ENCODE measurements at regions not wholly inside any gene's neighbourhood (a gene's known extent, or its start where the extent isn't known, plus 50 kb on each side); places are given as distances from the start of the nearest gene placed in this dataset.
"Not testable (repeated sequence)": the region's sequence is repeated elsewhere in the genome, so short reads cannot be mapped to it uniquely, and the experiment has no call there.

GRCh38 chr1:149237515-149237914, 134.2 kb upstream of the NBPF9 start:
- not testable (repeated sequence) for TF ChIP-seq POLR2AphosphoS5 (IDR thresholded peaks at IDR 0.05; ENCODE audit: low read depth, low read length); CTCF (IDR thresholded peaks at IDR 0.05); REST (IDR thresholded peaks at IDR 0.05; ENCODE audit: insufficient read depth in 1 of 2, low read depth in 2 of 2, low read length in 1 of 2); TCF7L2 (IDR thresholded peaks at IDR 0.05; ENCODE audit: low read depth, low read length); SIN3A (IDR thresholded peaks at IDR 0.05; ENCODE audit: borderline replicate concordance, insufficient read depth, low read depth, low read length)
